Activated T-helper 17 cell treated with anti-CD3 and anti-CD28 coated beads, Interleukin-2, amount 50 U/mL, for 72 hours (primary cell): ENCODE measurements at regions not wholly inside any gene's neighbourhood (a gene's known extent, or its start where the extent isn't known, plus 50 kb on each side); places are given as distances from the start of the nearest gene placed in this dataset.
A peak's percentile ranks its signal among the peaks of the same experiment; 100 is the strongest.

ENCODE experiments used
- ATAC-seq: fragments of 150-1000 bp; cut with Tn5 transposase; replicated peaks from 2 replicates; pipeline ENCODE4 v1.10.0; 2021; ENCODE audit warnings: mild to moderate bottlenecking, moderate library complexity
- H3K27ac Mint-ChIP-seq: one replicate; pipeline ENCODE4 v1.8.0; 2022; ENCODE audit warnings: mixed read lengths
- H3K27me3 Mint-ChIP-seq: one replicate; pipeline ENCODE4 v1.8.0; 2022; ENCODE audit warnings: mixed read lengths
- H3K36me3 Mint-ChIP-seq: one replicate; pipeline ENCODE4 v1.8.0; 2022; ENCODE audit warnings: low read depth, mild to moderate bottlenecking, mixed read lengths
- H3K4me1 Mint-ChIP-seq: one replicate; pipeline ENCODE4 v1.8.0; 2022; ENCODE audit warnings: mixed read lengths
- H3K4me3 Mint-ChIP-seq: one replicate; pipeline ENCODE4 v1.8.0; 2022; ENCODE audit warnings: mild to moderate bottlenecking, mixed read lengths
- H3K9me3 Mint-ChIP-seq: one replicate; pipeline ENCODE4 v1.8.0; 2022; ENCODE audit warnings: mixed read lengths

- Mint-ChIP-seq H3K4me3 (no peak overlapping the region), H3K9me3 (peaks cover 7% of the 10 kb centered on the region), H3K27me3 (no peaks in the 10 kb centered on the region), H3K27ac (no peak overlapping the region), H3K4me1 (no peaks in the 10 kb centered on the region), H3K36me3 (no peaks in the 10 kb centered on the region)
- ATAC-seq = no peak
Observed at GRCh38 chr2:228654707-228655106, 473.2 kb upstream of the SPHKAP start.

DNA sequence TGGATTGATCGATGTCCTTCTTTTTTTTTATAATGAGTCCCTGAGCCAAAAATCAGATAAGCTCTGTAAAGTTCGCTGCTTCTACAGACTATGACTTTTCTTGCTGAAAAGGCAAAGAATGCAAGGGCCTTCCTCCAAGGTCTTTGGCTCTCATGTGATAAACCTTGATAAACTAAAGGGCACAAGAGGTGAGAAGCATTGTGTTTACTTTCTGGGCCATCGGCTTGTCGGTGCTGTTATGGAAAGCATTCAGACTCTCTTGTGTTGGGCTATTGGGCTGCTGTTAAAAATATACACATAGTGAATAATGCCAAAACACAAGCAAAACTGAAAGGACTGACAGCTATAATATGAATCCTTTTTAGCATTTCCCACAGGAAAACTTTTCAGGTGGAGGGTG lies 472.4 kb upstream of the SPHKAP start:
- ATAC-seq = no peak
- Mint-ChIP-seq H3K27ac (no peak overlapping the region), H3K27me3 (no peaks in the 10 kb centered on the region), H3K4me3 (no peak overlapping the region), H3K4me1 (no peaks in the 10 kb centered on the region), H3K9me3 (peaks cover 7% of the 10 kb centered on the region), H3K36me3 (no peaks in the 10 kb centered on the region)

DNA sequence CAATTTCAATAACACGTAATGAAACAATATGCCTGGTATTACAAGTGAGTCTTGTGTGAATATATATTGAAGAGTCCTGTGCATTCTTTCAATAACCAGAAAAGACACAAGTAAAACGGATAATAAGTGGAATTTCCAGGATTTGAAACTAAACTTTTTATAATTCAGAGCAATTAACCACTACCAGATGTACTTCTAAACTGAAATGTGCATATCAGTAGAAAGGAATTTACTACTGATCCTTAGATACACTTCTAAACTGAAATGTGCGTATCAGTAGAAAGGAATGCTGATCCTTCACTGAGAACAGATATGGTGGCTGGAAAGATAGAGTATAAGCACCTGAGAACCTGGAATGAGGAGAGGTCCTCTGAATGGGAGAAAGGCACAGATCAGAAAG lies 470.9 kb upstream of the SPHKAP start:
- Mint-ChIP-seq H3K27me3 (no peaks in the 10 kb centered on the region), H3K9me3 (peaks cover 7% of the 10 kb centered on the region), H3K36me3 (no peaks in the 10 kb centered on the region), H3K4me3 (no peak overlapping the region), H3K4me1 (no peaks in the 10 kb centered on the region), H3K27ac (no peak overlapping the region)
- no peak for ATAC-seq

DNA sequence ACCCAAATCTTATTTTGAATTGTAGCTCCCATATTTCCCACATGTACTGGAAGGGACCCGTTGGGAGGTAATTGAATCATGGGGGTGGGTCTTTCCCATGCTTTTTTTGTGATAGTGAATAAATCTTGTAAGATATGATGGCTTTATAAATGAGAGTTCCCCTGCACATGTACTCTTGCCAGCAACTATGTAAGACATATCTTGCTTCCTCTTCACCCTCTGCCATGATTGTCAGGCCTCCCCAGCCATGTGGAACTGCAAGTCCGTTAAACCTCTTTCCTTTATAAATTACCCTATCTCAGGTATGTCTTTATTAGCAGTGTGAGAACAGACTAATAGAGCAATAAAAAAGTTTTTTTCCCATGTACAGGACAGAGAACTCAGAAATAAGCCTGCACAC lies 468.4 kb upstream of the SPHKAP start:
- Mint-ChIP-seq H3K27me3 (no peaks in the 10 kb centered on the region), H3K4me3 (no peak overlapping the region), H3K9me3 (peaks cover 7% of the 10 kb centered on the region), H3K36me3 (no peaks in the 10 kb centered on the region), H3K27ac (no peak overlapping the region), H3K4me1 (no peaks in the 10 kb centered on the region)
- no peak for ATAC-seq

DNA sequence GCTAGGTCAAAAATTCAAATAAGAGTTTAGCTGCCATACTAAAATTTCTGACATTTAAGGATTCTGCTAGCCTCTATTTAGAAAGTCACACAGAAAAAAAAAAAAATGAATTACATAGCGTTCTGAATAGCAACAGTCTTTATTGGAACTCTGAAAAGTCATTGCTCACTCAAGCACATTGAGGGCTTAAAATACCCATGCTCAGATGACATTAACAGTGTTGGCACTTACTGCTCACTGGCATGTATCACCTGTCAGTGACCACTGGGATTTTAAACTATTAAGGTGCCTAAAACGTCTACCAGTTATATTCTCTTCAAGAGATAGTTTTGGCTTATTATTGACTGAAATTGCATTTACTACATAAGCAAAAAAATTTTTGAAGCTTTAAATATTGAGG lies 468.0 kb upstream of the SPHKAP start:
- Mint-ChIP-seq H3K4me3 (no peak overlapping the region), H3K4me1 (no peaks in the 10 kb centered on the region), H3K27me3 (no peaks in the 10 kb centered on the region), H3K36me3 (no peaks in the 10 kb centered on the region), H3K9me3 (peaks cover 7% of the 10 kb centered on the region), H3K27ac (no peak overlapping the region)
- ATAC-seq = no peak

DNA sequence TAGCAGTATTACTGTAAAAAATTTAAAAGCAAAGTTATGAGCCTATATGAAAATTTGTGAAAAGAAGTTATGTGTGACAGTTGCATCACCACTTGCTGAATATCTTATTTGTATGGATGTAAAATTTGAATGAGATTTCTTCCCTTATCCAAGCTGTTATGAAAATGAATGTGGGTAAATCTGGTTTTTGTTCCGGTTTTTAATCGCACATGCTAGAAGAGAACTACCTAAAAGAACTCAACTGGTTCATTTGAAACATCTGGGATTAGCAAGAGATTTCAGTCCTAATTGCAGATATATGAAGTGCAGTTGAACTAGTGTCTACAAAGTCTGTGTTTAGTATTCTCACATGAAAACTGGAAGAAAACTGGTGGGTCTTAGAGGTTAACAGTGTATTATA lies 467.1 kb upstream of the SPHKAP start:
- H3K9me3 Mint-ChIP-seq = peaks cover 7% of the 10 kb centered on the region
- no peak for ATAC-seq

GRCh38 chr2:228646061-228646460 lies 464.6 kb upstream of the SPHKAP start:
- Mint-ChIP-seq H3K4me1 (no peaks in the 10 kb centered on the region), H3K9me3 (peaks cover 8% of the 10 kb centered on the region), H3K36me3 (no peaks in the 10 kb centered on the region), H3K4me3 (no peak overlapping the region), H3K27ac (no peak overlapping the region), H3K27me3 (no peaks in the 10 kb centered on the region)
- ATAC-seq = no peak

More for the DNA sequence above, 467.1 kb upstream of the SPHKAP start:
- Mint-ChIP-seq H3K27ac (no peak overlapping the region), H3K4me3 (no peak overlapping the region), H3K27me3 (no peaks in the 10 kb centered on the region), H3K36me3 (no peaks in the 10 kb centered on the region), H3K4me1 (no peaks in the 10 kb centered on the region)

DNA sequence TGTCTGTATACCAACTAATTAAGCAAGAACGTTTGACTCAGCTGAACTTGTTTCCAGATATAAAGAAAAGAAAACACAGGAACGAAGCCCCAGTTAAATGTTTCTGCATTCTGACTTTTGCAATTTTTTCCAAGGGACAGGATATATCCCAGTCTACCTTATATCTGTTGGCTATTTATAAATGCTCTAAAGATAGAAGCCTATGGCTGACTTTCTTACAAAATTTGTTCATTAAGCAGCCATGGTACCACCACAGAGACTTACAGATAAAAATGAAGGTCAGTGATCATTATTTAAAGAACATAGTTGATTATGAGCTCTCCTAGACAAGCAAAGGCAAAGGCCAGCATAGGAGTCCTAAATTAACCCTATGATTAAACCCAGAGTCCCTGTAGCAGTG lies 462.7 kb upstream of the SPHKAP start:
- Mint-ChIP-seq H3K27me3 (no peaks in the 10 kb centered on the region), H3K9me3 (peaks cover 5% of the 10 kb centered on the region)
- no peak for ATAC-seq

DNA sequence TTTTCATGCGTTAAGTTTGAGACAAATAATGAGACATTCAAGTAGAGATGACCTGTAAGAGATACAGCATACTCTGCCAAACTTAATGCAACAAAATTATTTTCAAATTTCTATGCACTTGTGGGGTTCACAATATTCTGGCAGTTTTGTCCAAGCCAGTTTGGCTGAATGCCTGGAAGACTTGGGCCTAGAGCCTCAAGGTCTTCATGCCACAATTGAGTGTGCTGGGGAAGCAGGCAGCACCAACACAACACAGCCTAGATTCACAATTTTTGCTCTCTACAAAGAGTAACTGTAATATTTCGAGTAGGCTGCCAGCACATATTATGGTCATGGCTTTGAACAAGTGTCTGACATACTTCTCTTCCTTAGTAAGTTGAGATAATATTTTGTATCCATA lies 461.4 kb upstream of the SPHKAP start:
- H3K4me1 Mint-ChIP-seq = no peaks in the 10 kb centered on the region
- H3K4me3 Mint-ChIP-seq = no peak overlapping the region
- no peaks in the 10 kb centered on the region for H3K36me3 Mint-ChIP-seq
- no peak for ATAC-seq
- H3K27me3 Mint-ChIP-seq = no peaks in the 10 kb centered on the region
- H3K27ac Mint-ChIP-seq = no peak overlapping the region
- peaks cover 5% of the 10 kb centered on the region for H3K9me3 Mint-ChIP-seq

More for the DNA sequence above, 462.7 kb upstream of the SPHKAP start:
- Mint-ChIP-seq H3K36me3 (no peaks in the 10 kb centered on the region), H3K4me3 (no peak overlapping the region), H3K4me1 (no peaks in the 10 kb centered on the region), H3K27ac (no peak overlapping the region)

DNA sequence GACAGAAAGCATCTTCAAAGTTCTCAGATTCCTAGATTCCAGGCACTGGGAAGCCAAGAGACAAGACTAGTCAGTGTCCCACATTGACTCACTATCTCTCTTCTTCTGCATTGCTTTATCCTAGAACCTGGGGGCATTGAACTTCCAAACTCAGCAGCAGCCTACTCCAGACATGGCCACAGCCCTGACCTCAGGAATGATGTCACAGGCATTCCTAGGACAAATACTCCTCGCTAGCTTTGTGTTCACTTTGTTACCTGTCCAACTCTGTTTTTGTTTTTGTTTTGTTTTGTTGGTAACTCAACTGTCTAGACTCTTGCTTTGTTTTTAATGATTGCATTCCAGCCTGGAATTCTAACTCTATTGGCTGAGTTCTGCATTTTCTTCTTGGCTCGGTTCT lies 449.3 kb upstream of the SPHKAP start:
- Mint-ChIP-seq H3K27ac (no peak overlapping the region), H3K36me3 (no peaks in the 10 kb centered on the region), H3K4me3 (no peak overlapping the region), H3K27me3 (no peaks in the 10 kb centered on the region), H3K9me3 (peaks cover 6% of the 10 kb centered on the region), H3K4me1 (no peaks in the 10 kb centered on the region)
- ATAC-seq = no peak

- H3K36me3 Mint-ChIP-seq = no peaks in the 10 kb centered on the region
- no peaks in the 10 kb centered on the region for H3K4me1 Mint-ChIP-seq
- no peak overlapping the region for H3K4me3 Mint-ChIP-seq
- peaks cover 6% of the 10 kb centered on the region for H3K9me3 Mint-ChIP-seq
- H3K27ac Mint-ChIP-seq = no peak overlapping the region
- ATAC-seq = no peak
- no peaks in the 10 kb centered on the region for H3K27me3 Mint-ChIP-seq
Observed at GRCh38 chr2:228629251-228629650, 447.8 kb upstream of the SPHKAP start.

- ATAC-seq = no peak
- no peaks in the 10 kb centered on the region for H3K27me3 Mint-ChIP-seq
- H3K27ac Mint-ChIP-seq = no peak overlapping the region
- peaks cover 6% of the 10 kb centered on the region for H3K9me3 Mint-ChIP-seq
- H3K4me1 Mint-ChIP-seq = no peaks in the 10 kb centered on the region
- H3K36me3 Mint-ChIP-seq = no peaks in the 10 kb centered on the region
- H3K4me3 Mint-ChIP-seq = no peak overlapping the region
Observed at GRCh38 chr2:228628682-228629081, 447.2 kb upstream of the SPHKAP start.

GRCh38 chr2:228627510-228627909 lies 446.0 kb upstream of the SPHKAP start:
- Mint-ChIP-seq H3K27me3 (no peaks in the 10 kb centered on the region), H3K27ac (no peak overlapping the region), H3K36me3 (no peaks in the 10 kb centered on the region), H3K4me1 (no peaks in the 10 kb centered on the region), H3K4me3 (no peak overlapping the region), H3K9me3 (peaks cover 4% of the 10 kb centered on the region)
- no peak for ATAC-seq

GRCh38 chr2:228625481-228625880 lies 444.0 kb upstream of the SPHKAP start:
- Mint-ChIP-seq H3K9me3 (peaks cover 3% of the 10 kb centered on the region), H3K36me3 (no peaks in the 10 kb centered on the region), H3K27ac (no peak overlapping the region), H3K4me1 (no peaks in the 10 kb centered on the region), H3K4me3 (no peak overlapping the region), H3K27me3 (no peaks in the 10 kb centered on the region)
- ATAC-seq = no peak

- Mint-ChIP-seq H3K27ac (no peak overlapping the region), H3K36me3 (no peaks in the 10 kb centered on the region), H3K4me3 (no peak overlapping the region), H3K27me3 (no peaks in the 10 kb centered on the region), H3K4me1 (no peaks in the 10 kb centered on the region), H3K9me3 (peaks cover 3% of the 10 kb centered on the region)
- no peak for ATAC-seq
Observed at GRCh38 chr2:228624733-228625132, 443.2 kb upstream of the SPHKAP start.

GRCh38 chr2:228615496-228615895 lies 434.0 kb upstream of the SPHKAP start:
- Mint-ChIP-seq H3K4me1 (no peaks in the 10 kb centered on the region), H3K27ac (no peak overlapping the region), H3K9me3 (no peaks in the 10 kb centered on the region), H3K36me3 (no peaks in the 10 kb centered on the region), H3K4me3 (no peak overlapping the region), H3K27me3 (no peaks in the 10 kb centered on the region)
- ATAC-seq = peak; percentile 23
